Panc1 (cell line): ENCODE measurements at regions not wholly inside any gene's neighbourhood (a gene's known extent, or its start where the extent isn't known, plus 50 kb on each side); places are given as distances from the start of the nearest gene placed in this dataset.

Experiments used
- POLR2AphosphoS5 ChIP-seq: IDR thresholded peaks from 2 replicates; pipeline ENCODE4 v1.6.1; 2012; ENCODE audit warnings: mild to moderate bottlenecking, low read depth, low read length, moderate library complexity
- SIN3A ChIP-seq: IDR thresholded peaks from 2 replicates; pipeline ENCODE4 v1.6.1; 2012; ENCODE audit warnings: low read depth, mild to moderate bottlenecking, low read length, moderate library complexity, borderline replicate concordance; ENCODE audit not compliant: insufficient read depth
- TF ChIP-seq, protein P1 (sequence below): fragments of 450-650 bp; IDR thresholded peaks from 2 replicates; pipeline ENCODE4 v1.5.1; 2017; ENCODE audit warnings: mild to moderate bottlenecking

DNA sequence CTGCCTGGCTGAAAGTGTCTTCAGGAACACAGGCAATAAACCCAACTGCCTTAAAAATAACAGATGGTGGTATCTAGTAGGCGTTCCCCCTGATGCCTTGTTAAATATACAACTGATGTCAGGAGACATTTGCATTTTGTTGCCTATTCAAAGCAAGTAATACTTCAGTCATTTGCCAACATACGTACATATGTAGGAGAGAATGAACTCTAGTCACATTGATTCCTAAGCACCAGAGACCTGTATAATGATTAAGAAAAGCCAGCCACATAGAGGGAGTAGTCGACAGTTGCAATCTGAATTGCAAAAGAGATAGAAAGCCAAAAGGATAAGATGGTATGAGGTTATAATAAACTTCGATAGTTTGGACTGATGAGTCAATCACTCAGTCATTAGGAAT is 191.0 kb upstream of the EMCN start:
- TF ChIP-seq, protein P1, sequence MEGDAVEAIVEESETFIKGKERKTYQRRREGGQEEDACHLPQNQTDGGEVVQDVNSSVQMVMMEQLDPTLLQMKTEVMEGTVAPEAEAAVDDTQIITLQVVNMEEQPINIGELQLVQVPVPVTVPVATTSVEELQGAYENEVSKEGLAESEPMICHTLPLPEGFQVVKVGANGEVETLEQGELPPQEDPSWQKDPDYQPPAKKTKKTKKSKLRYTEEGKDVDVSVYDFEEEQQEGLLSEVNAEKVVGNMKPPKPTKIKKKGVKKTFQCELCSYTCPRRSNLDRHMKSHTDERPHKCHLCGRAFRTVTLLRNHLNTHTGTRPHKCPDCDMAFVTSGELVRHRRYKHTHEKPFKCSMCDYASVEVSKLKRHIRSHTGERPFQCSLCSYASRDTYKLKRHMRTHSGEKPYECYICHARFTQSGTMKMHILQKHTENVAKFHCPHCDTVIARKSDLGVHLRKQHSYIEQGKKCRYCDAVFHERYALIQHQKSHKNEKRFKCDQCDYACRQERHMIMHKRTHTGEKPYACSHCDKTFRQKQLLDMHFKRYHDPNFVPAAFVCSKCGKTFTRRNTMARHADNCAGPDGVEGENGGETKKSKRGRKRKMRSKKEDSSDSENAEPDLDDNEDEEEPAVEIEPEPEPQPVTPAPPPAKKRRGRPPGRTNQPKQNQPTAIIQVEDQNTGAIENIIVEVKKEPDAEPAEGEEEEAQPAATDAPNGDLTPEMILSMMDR, result no peak
- TF ChIP-seq POLR2AphosphoS5 (no peak), SIN3A (no peak)
